ENCODE measurements at regions not wholly inside any gene's neighbourhood (a gene's known extent, or its start where the extent isn't known, plus 50 kb on each side); places are given as distances from the start of the nearest gene placed in this dataset.

DNA sequence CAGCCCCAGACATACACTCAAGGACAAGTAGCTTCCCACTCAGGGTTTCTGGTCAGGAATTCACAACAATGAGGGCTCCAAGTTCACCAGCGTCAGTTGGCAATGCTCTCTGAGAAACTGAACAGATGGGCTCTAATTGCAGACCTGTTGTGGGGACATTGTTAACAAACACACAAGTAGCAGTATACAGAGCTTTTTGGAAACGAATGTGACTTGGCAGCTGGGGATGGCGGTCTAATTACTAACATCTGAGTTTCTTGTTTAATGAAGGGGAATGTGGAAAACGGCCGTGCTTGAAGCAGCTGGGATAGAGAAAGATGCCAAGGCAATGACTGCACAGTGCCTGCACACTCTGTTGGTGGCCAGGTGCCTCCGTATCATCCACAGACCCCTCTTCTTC, 316.1 kb upstream of the IRX3 start:
- H3K4me3 ChIP-seq (ENCODE audit: low read depth in 1 of 2, low read length in 2 of 2): no peak overlapping the region
- H3K27me3 ChIP-seq (ENCODE audit: control insufficient read depth in 1 of 2, insufficient read depth in 2 of 2, low read length in 2 of 2): no peaks in the 10 kb centered on the region
- H3K27ac ChIP-seq (ENCODE audit: low read depth in 2 of 2, low read length in 1 of 2): no peak overlapping the region
- no peaks in the 10 kb centered on the region for H3K36me3 ChIP-seq (ENCODE audit: control insufficient read depth in 2 of 2, insufficient read depth in 2 of 2, low read length in 1 of 2)
- H3K9me3 ChIP-seq (ENCODE audit: control insufficient read depth in 2 of 2, insufficient read depth in 1 of 2, low read depth in 1 of 2, low read length in 1 of 2): peaks cover 0 to 5% of the 10 kb centered on the region in 2 donors
- H3K4me1 ChIP-seq (ENCODE audit: control insufficient read depth in 2 of 2, insufficient read depth in 2 of 2, low read length in 1 of 2): no peaks in the 10 kb centered on the region
- WGBS, 2 donors: 61% methylated on average over 6 of the region's 6 CpGs

GRCh38 chr16:54597222-54597621, 310.6 kb upstream of the IRX3 start:
- Histone ChIP-seq H3K9me3 (ENCODE audit: control insufficient read depth in 2 of 2, insufficient read depth in 1 of 2, low read depth in 1 of 2, low read length in 1 of 2) (peaks cover 0 to 3% of the 10 kb centered on the region in 2 donors), H3K27me3 (ENCODE audit: control insufficient read depth in 1 of 2, insufficient read depth in 2 of 2, low read length in 2 of 2) (peaks cover 0 to 3% of the 10 kb centered on the region in 2 donors), H3K27ac (ENCODE audit: low read depth in 2 of 2, low read length in 1 of 2) (no peak overlapping the region)

GRCh38 chr16:54595621-54596020, 309.0 kb upstream of the IRX3 start:
- peaks cover 0 to 2% of the 10 kb centered on the region in 2 donors for H3K9me3 ChIP-seq (ENCODE audit: control insufficient read depth in 2 of 2, insufficient read depth in 1 of 2, low read depth in 1 of 2, low read length in 1 of 2)
- WGBS, 2 donors: 61 to 65% methylated on average over 2 of the region's 2 CpGs
- H3K27ac ChIP-seq (ENCODE audit: low read depth in 2 of 2, low read length in 1 of 2): no peak overlapping the region
- peaks cover 0 to 3% of the 10 kb centered on the region in 2 donors for H3K27me3 ChIP-seq (ENCODE audit: control insufficient read depth in 1 of 2, insufficient read depth in 2 of 2, low read length in 2 of 2)
- H3K4me1 ChIP-seq (ENCODE audit: control insufficient read depth in 2 of 2, insufficient read depth in 2 of 2, low read length in 1 of 2): no peaks in the 10 kb centered on the region
- H3K4me3 ChIP-seq (ENCODE audit: low read depth in 1 of 2, low read length in 2 of 2): no peak overlapping the region
- H3K36me3 ChIP-seq (ENCODE audit: control insufficient read depth in 2 of 2, insufficient read depth in 2 of 2, low read length in 1 of 2): no peaks in the 10 kb centered on the region

More at GRCh38 chr16:54597222-54597621, 310.6 kb upstream of the IRX3 start:
- no peaks in the 10 kb centered on the region for H3K4me1 ChIP-seq (ENCODE audit: control insufficient read depth in 2 of 2, insufficient read depth in 2 of 2, low read length in 1 of 2)
- no peak overlapping the region for H3K4me3 ChIP-seq (ENCODE audit: low read depth in 1 of 2, low read length in 2 of 2)
- no peaks in the 10 kb centered on the region for H3K36me3 ChIP-seq (ENCODE audit: control insufficient read depth in 2 of 2, insufficient read depth in 2 of 2, low read length in 1 of 2)

- H3K9me3 ChIP-seq (ENCODE audit: control insufficient read depth in 2 of 2, insufficient read depth in 1 of 2, low read depth in 1 of 2, low read length in 1 of 2): peaks cover 0 to 2% of the 10 kb centered on the region in 2 donors
- H3K27me3 ChIP-seq (ENCODE audit: control insufficient read depth in 1 of 2, insufficient read depth in 2 of 2, low read length in 2 of 2): peaks cover 0 to 3% of the 10 kb centered on the region in 2 donors
- H3K36me3 ChIP-seq (ENCODE audit: control insufficient read depth in 2 of 2, insufficient read depth in 2 of 2, low read length in 1 of 2): no peaks in the 10 kb centered on the region
- no peak overlapping the region for H3K27ac ChIP-seq (ENCODE audit: low read depth in 2 of 2, low read length in 1 of 2)
- H3K4me3 ChIP-seq (ENCODE audit: low read depth in 1 of 2, low read length in 2 of 2): no peak overlapping the region
- WGBS, 2 donors: 24 to 32% methylated on average over 26 of the region's 26 CpGs
- H3K4me1 ChIP-seq (ENCODE audit: control insufficient read depth in 2 of 2, insufficient read depth in 2 of 2, low read length in 1 of 2): no peaks in the 10 kb centered on the region
Measured at GRCh38 chr16:54594601-54595391, 308.2 kb upstream of the IRX3 start.

- WGBS, 2 donors: 48 to 56% methylated on average over 7 of the region's 7 CpGs
- Histone ChIP-seq H3K9me3 (ENCODE audit: control insufficient read depth in 2 of 2, insufficient read depth in 1 of 2, low read depth in 1 of 2, low read length in 1 of 2) (no peaks in the 10 kb centered on the region), H3K27ac (ENCODE audit: low read depth in 2 of 2, low read length in 1 of 2) (no peak overlapping the region), H3K36me3 (ENCODE audit: control insufficient read depth in 2 of 2, insufficient read depth in 2 of 2, low read length in 1 of 2) (no peaks in the 10 kb centered on the region), H3K4me1 (ENCODE audit: control insufficient read depth in 2 of 2, insufficient read depth in 2 of 2, low read length in 1 of 2) (no peaks in the 10 kb centered on the region), H3K27me3 (ENCODE audit: control insufficient read depth in 1 of 2, insufficient read depth in 2 of 2, low read length in 2 of 2) (peaks cover 0 to 3% of the 10 kb centered on the region in 2 donors), H3K4me3 (ENCODE audit: low read depth in 1 of 2, low read length in 2 of 2) (no peak overlapping the region)
Measured at GRCh38 chr16:54591816-54592246, 305.2 kb upstream of the IRX3 start.

GRCh38 chr16:54590836-54591235, 304.2 kb upstream of the IRX3 start:
- H3K4me3 ChIP-seq (ENCODE audit: low read depth in 1 of 2, low read length in 2 of 2): no peak overlapping the region
- 69 to 73% methylated on average over 4 of the region's 4 CpGs for WGBS, 2 donors
- H3K4me1 ChIP-seq (ENCODE audit: control insufficient read depth in 2 of 2, insufficient read depth in 2 of 2, low read length in 1 of 2): no peaks in the 10 kb centered on the region
- no peaks in the 10 kb centered on the region for H3K36me3 ChIP-seq (ENCODE audit: control insufficient read depth in 2 of 2, insufficient read depth in 2 of 2, low read length in 1 of 2)
- H3K9me3 ChIP-seq (ENCODE audit: control insufficient read depth in 2 of 2, insufficient read depth in 1 of 2, low read depth in 1 of 2, low read length in 1 of 2): no peaks in the 10 kb centered on the region
- H3K27me3 ChIP-seq (ENCODE audit: control insufficient read depth in 1 of 2, insufficient read depth in 2 of 2, low read length in 2 of 2): peaks cover 0 to 3% of the 10 kb centered on the region in 2 donors
- no peak overlapping the region for H3K27ac ChIP-seq (ENCODE audit: low read depth in 2 of 2, low read length in 1 of 2)

DNA sequence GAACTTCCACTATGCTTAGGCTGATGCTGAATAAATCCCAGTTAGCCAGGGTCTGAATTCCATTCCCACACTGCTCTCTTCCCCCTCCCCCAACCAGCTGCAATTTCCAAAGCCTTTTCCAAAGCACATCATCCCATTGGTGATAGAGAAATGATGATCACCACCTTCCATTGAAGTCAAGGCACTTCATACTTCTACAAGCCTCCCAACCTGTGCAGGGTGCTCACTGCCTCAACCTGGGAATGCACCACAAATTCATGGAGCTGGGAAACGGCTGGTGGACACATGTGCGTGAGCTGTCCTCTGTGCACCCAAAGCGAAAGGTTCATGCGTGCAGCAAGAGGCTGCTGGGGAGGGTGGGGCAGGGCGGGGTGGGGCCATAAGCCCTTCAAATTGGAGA, 302.7 kb upstream of the IRX3 start:
- no peaks in the 10 kb centered on the region for H3K27me3 ChIP-seq (ENCODE audit: control insufficient read depth in 1 of 2, insufficient read depth in 2 of 2, low read length in 2 of 2)
- H3K9me3 ChIP-seq (ENCODE audit: control insufficient read depth in 2 of 2, insufficient read depth in 1 of 2, low read depth in 1 of 2, low read length in 1 of 2): no peaks in the 10 kb centered on the region
- no peak overlapping the region for H3K27ac ChIP-seq (ENCODE audit: low read depth in 2 of 2, low read length in 1 of 2)
- H3K36me3 ChIP-seq (ENCODE audit: control insufficient read depth in 2 of 2, insufficient read depth in 2 of 2, low read length in 1 of 2): no peaks in the 10 kb centered on the region
- H3K4me1 ChIP-seq (ENCODE audit: control insufficient read depth in 2 of 2, insufficient read depth in 2 of 2, low read length in 1 of 2): no peaks in the 10 kb centered on the region
- 77 to 84% methylated on average over 5 of the region's 5 CpGs for WGBS, 2 donors
- H3K4me3 ChIP-seq (ENCODE audit: low read depth in 1 of 2, low read length in 2 of 2): no peak overlapping the region

- H3K27ac ChIP-seq (ENCODE audit: low read depth in 2 of 2, low read length in 1 of 2): no peak overlapping the region
- H3K9me3 ChIP-seq (ENCODE audit: control insufficient read depth in 2 of 2, insufficient read depth in 1 of 2, low read depth in 1 of 2, low read length in 1 of 2): no peaks in the 10 kb centered on the region
- H3K4me3 ChIP-seq (ENCODE audit: low read depth in 1 of 2, low read length in 2 of 2): no peak overlapping the region
- H3K36me3 ChIP-seq (ENCODE audit: control insufficient read depth in 2 of 2, insufficient read depth in 2 of 2, low read length in 1 of 2): no peaks in the 10 kb centered on the region
- no peaks in the 10 kb centered on the region for H3K4me1 ChIP-seq (ENCODE audit: control insufficient read depth in 2 of 2, insufficient read depth in 2 of 2, low read length in 1 of 2)
- H3K27me3 ChIP-seq (ENCODE audit: control insufficient read depth in 1 of 2, insufficient read depth in 2 of 2, low read length in 2 of 2): no peaks in the 10 kb centered on the region
- WGBS, 2 donors: 65 to 74% methylated on average over 5 of the region's 5 CpGs
Measured at GRCh38 chr16:54588026-54588425, 301.4 kb upstream of the IRX3 start.

DNA sequence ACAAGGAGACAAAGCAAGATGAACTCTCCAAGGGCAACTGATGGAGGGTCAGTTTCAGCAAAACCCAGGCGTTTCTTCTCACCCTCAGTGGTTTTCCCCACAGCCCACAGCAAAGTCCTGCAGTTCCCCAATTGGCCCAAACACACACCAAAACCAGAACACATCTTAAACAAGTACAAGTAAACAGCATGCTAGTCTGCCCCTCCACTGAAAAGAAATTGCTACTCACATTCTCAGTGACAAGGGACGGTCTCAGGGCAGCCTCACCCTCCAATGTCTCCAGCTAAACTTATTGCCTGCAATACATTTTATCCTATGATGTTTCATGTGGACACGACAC, 300.6 kb upstream of the IRX3 start:
- WGBS, 2 donors: 76 to 78% methylated on average over 3 of the region's 3 CpGs
- Histone ChIP-seq H3K27me3 (ENCODE audit: control insufficient read depth in 1 of 2, insufficient read depth in 2 of 2, low read length in 2 of 2) (no peaks in the 10 kb centered on the region), H3K27ac (ENCODE audit: low read depth in 2 of 2, low read length in 1 of 2) (no peak overlapping the region), H3K9me3 (ENCODE audit: control insufficient read depth in 2 of 2, insufficient read depth in 1 of 2, low read depth in 1 of 2, low read length in 1 of 2) (no peaks in the 10 kb centered on the region), H3K4me1 (ENCODE audit: control insufficient read depth in 2 of 2, insufficient read depth in 2 of 2, low read length in 1 of 2) (no peaks in the 10 kb centered on the region), H3K36me3 (ENCODE audit: control insufficient read depth in 2 of 2, insufficient read depth in 2 of 2, low read length in 1 of 2) (no peaks in the 10 kb centered on the region), H3K4me3 (ENCODE audit: low read depth in 1 of 2, low read length in 2 of 2) (no peak overlapping the region)

GRCh38 chr16:54586474-54587175, 300.0 kb upstream of the IRX3 start:
- WGBS, 2 donors: 76 to 77% methylated on average over 4 of the region's 4 CpGs
- Histone ChIP-seq H3K9me3 (ENCODE audit: control insufficient read depth in 2 of 2, insufficient read depth in 1 of 2, low read depth in 1 of 2, low read length in 1 of 2) (no peaks in the 10 kb centered on the region), H3K27me3 (ENCODE audit: control insufficient read depth in 1 of 2, insufficient read depth in 2 of 2, low read length in 2 of 2) (no peaks in the 10 kb centered on the region), H3K4me1 (ENCODE audit: control insufficient read depth in 2 of 2, insufficient read depth in 2 of 2, low read length in 1 of 2) (no peaks in the 10 kb centered on the region), H3K36me3 (ENCODE audit: control insufficient read depth in 2 of 2, insufficient read depth in 2 of 2, low read length in 1 of 2) (no peaks in the 10 kb centered on the region), H3K27ac (ENCODE audit: low read depth in 2 of 2, low read length in 1 of 2) (no peak overlapping the region), H3K4me3 (ENCODE audit: low read depth in 1 of 2, low read length in 2 of 2) (no peak overlapping the region)
